HepG2 (cell line): ENCODE measurements at regions not wholly inside any gene's neighbourhood (a gene's known extent, or its start where the extent isn't known, plus 50 kb on each side); places are given as distances from the start of the nearest gene placed in this dataset.

Experiments
- MYNN ChIP-seq: sonication (generic); formaldehyde crosslinking; IDR thresholded peaks from 2 replicates; pipeline ENCODE4 v1.4.0; 2020; ENCODE audit warnings: mild to moderate bottlenecking, low read depth, missing genetic modification reagents
- NCOA2 ChIP-seq: sonication (generic); formaldehyde crosslinking; IDR thresholded peaks from 2 replicates; pipeline ENCODE4 v1.8.0; 2022; ENCODE audit warnings: inconsistent platforms
- PITX1 ChIP-seq: sonication (generic); formaldehyde crosslinking; IDR thresholded peaks from 2 replicates; pipeline ENCODE4 v1.5.1; 2020; ENCODE audit warnings: mild to moderate bottlenecking, missing genetic modification reagents
- TEAD3 ChIP-seq: optimal IDR thresholded peaks from 2 replicates; pipeline ENCODE3; 2016; ENCODE audit warnings: borderline replicate concordance
- TGIF2 ChIP-seq: IDR thresholded peaks from 2 replicates; pipeline ENCODE4 v1.6.1; 2016; ENCODE audit warnings: control low read depth, missing compliant biosample characterization
- THYN1 ChIP-seq: sonication (generic); formaldehyde crosslinking; IDR thresholded peaks from 2 replicates; pipeline ENCODE4 v1.8.1; 2023; ENCODE audit warnings: low read depth, mild to moderate bottlenecking, moderate library complexity, missing genetic modification reagents, borderline replicate concordance
- ZNF10 ChIP-seq: sonication (generic); formaldehyde crosslinking; IDR thresholded peaks from 2 replicates; pipeline ENCODE4 v1.4.0; 2020; ENCODE audit warnings: mild to moderate bottlenecking, low read depth, missing genetic modification reagents, borderline replicate concordance
- ZNF30 ChIP-seq: sonication (generic); formaldehyde crosslinking; IDR thresholded peaks from 2 replicates; pipeline ENCODE4 v1.5.0; 2020; ENCODE audit warnings: mild to moderate bottlenecking, missing genetic modification reagents
- ZNF468 ChIP-seq: sonication (generic); formaldehyde crosslinking; IDR thresholded peaks from 2 replicates; pipeline ENCODE4 v1.8.0; 2022; ENCODE audit warnings: mild to moderate bottlenecking, moderate library complexity, missing genetic modification reagents
- ZNF563 ChIP-seq: sonication (generic); formaldehyde crosslinking; IDR thresholded peaks from 2 replicates; pipeline ENCODE4 v1.8.0; 2022; ENCODE audit warnings: mild to moderate bottlenecking, moderate library complexity, missing genetic modification reagents
- ZNF816 ChIP-seq: sonication (generic); formaldehyde crosslinking; IDR thresholded peaks from 2 replicates; pipeline ENCODE4 v1.8.0; 2022; ENCODE audit warnings: missing genetic modification reagents, mild to moderate bottlenecking, borderline replicate concordance
- TF ChIP-seq, protein P1 (sequence below): sonication (generic); formaldehyde crosslinking; IDR thresholded peaks from 2 replicates; pipeline ENCODE4 v1.8.0; 2022; ENCODE audit warnings: missing genetic modification reagents, low read depth, mild to moderate bottlenecking, borderline replicate concordance
- TF ChIP-seq, protein P2 (sequence below): sonication (generic); formaldehyde crosslinking; IDR thresholded peaks from 2 replicates; pipeline ENCODE4 v1.4.0; 2020; ENCODE audit warnings: missing genetic modification reagents
- TF ChIP-seq, protein P3 (sequence below): sonication (generic); formaldehyde crosslinking; IDR thresholded peaks from 2 replicates; pipeline ENCODE4 v1.4.0; 2020; ENCODE audit warnings: mild to moderate bottlenecking, low read depth, missing genetic modification reagents
- TF ChIP-seq, protein P4 (sequence below): sonication (generic); formaldehyde crosslinking; conservative IDR thresholded peaks from 2 replicates; pipeline ENCODE4 v1.8.1; 2023; ENCODE audit warnings: missing genetic modification reagents
- TF ChIP-seq, protein P5 (sequence below): sonication (generic); formaldehyde crosslinking; IDR thresholded peaks from 2 replicates; pipeline ENCODE4 v1.4.0; 2020; ENCODE audit warnings: missing genetic modification reagents, borderline replicate concordance
- TF ChIP-seq, protein P6 (sequence below): sonication (generic); formaldehyde crosslinking; IDR thresholded peaks from 2 replicates; pipeline ENCODE4 v1.5.1; 2020; ENCODE audit warnings: mild to moderate bottlenecking, missing genetic modification reagents, borderline replicate concordance
- TF ChIP-seq, protein P7 (sequence below): sonication (generic); formaldehyde crosslinking; IDR thresholded peaks from 2 replicates; pipeline ENCODE4 v1.5.0; 2020; ENCODE audit warnings: mild to moderate bottlenecking, missing genetic modification reagents, moderate library complexity

DNA sequence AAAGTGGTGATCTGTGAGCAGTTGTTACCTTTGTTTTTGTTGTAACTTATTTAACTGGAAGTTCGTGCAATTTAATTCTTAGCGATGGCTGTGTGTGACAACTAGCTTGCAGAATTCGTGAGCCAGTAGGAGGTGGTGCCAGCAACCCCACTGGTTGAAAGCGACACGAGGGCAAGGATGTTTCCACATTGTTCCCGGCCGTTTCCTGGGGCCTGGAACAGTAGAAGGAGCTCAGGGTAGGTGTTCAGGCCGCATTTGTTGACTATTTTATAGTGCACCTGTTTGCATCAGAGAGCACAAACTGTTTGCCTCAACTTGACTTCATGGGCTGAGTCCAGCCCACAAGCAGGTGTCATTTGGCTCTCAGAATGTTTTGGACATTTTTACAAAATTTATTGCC lies 112.1 kb upstream of the PTPN1 start (continued):
- TF ChIP-seq, protein P1, sequence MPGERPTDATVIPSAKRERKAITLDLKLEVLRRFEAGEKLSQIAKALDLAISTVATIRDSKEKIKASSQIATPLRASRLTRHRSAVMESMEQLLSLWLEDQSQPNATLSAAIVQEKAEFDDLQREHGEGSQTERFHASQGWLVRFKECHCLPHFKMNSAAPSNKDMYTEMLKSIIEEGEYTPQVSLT (CRISPR knock-in tag) = no peak
- TF ChIP-seq THYN1 (0 out of 2 replicates have a peak, but pooled peaks have one; percentile 1), NCOA2 (CRISPR knock-in tag) (no peak), TEAD3 (no peak), ZNF30 (CRISPR knock-in tag) (0 out of 2 replicates have a peak, but pooled peaks have one; percentile 40), MYNN (CRISPR knock-in tag) (no peak), ZNF563 (no peak), TGIF2 (CRISPR knock-in tag) (0 out of 2 replicates have a peak, but pooled peaks have one; percentile 45), ZNF10 (CRISPR knock-in tag) (no peak), PITX1 (no peak), ZNF468 (no peak), ZNF816 (CRISPR knock-in tag) (0 out of 2 replicates have a peak, but pooled peaks have one; percentile 24)
- TF ChIP-seq, protein P2, sequence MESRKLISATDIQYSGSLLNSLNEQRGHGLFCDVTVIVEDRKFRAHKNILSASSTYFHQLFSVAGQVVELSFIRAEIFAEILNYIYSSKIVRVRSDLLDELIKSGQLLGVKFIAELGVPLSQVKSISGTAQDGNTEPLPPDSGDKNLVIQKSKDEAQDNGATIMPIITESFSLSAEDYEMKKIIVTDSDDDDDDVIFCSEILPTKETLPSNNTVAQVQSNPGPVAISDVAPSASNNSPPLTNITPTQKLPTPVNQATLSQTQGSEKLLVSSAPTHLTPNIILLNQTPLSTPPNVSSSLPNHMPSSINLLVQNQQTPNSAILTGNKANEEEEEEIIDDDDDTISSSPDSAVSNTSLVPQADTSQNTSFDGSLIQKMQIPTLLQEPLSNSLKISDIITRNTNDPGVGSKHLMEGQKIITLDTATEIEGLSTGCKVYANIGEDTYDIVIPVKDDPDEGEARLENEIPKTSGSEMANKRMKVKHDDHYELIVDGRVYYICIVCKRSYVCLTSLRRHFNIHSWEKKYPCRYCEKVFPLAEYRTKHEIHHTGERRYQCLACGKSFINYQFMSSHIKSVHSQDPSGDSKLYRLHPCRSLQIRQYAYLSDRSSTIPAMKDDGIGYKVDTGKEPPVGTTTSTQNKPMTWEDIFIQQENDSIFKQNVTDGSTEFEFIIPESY (CRISPR knock-in tag) = no peak
- TF ChIP-seq, protein P3, sequence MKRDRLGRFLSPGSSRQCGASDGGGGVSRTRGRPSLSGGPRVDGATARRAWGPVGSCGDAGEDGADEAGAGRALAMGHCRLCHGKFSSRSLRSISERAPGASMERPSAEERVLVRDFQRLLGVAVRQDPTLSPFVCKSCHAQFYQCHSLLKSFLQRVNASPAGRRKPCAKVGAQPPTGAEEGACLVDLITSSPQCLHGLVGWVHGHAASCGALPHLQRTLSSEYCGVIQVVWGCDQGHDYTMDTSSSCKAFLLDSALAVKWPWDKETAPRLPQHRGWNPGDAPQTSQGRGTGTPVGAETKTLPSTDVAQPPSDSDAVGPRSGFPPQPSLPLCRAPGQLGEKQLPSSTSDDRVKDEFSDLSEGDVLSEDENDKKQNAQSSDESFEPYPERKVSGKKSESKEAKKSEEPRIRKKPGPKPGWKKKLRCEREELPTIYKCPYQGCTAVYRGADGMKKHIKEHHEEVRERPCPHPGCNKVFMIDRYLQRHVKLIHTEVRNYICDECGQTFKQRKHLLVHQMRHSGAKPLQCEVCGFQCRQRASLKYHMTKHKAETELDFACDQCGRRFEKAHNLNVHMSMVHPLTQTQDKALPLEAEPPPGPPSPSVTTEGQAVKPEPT = no peak
- TF ChIP-seq, protein P4, sequence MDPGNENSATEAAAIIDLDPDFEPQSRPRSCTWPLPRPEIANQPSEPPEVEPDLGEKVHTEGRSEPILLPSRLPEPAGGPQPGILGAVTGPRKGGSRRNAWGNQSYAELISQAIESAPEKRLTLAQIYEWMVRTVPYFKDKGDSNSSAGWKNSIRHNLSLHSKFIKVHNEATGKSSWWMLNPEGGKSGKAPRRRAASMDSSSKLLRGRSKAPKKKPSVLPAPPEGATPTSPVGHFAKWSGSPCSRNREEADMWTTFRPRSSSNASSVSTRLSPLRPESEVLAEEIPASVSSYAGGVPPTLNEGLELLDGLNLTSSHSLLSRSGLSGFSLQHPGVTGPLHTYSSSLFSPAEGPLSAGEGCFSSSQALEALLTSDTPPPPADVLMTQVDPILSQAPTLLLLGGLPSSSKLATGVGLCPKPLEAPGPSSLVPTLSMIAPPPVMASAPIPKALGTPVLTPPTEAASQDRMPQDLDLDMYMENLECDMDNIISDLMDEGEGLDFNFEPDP = 0 out of 2 replicates have a peak, but pooled peaks have one; percentile 25
- TF ChIP-seq, protein P5, sequence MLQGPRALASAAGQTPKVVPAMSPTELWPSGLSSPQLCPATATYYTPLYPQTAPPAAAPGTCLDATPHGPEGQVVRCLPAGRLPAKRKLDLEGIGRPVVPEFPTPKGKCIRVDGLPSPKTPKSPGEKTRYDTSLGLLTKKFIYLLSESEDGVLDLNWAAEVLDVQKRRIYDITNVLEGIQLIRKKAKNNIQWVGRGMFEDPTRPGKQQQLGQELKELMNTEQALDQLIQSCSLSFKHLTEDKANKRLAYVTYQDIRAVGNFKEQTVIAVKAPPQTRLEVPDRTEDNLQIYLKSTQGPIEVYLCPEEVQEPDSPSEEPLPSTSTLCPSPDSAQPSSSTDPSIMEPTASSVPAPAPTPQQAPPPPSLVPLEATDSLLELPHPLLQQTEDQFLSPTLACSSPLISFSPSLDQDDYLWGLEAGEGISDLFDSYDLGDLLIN (CRISPR knock-in tag) = no peak
- TF ChIP-seq, protein P6, sequence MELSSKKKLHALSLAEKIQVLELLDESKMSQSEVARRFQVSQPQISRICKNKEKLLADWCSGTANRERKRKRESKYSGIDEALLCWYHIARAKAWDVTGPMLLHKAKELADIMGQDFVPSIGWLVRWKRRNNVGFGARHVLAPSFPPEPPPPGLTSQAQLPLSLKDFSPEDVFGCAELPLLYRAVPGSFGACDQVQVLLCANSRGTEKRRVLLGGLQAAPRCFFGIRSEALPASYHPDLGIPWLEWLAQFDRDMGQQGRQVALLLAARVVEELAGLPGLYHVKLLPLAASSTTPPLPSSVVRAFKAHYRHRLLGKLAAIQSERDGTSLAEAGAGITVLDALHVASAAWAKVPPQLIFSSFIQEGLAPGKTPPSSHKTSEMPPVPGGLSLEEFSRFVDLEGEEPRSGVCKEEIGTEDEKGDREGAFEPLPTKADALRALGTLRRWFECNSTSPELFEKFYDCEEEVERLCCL (CRISPR knock-in tag) = no peak
- TF ChIP-seq, protein P7, sequence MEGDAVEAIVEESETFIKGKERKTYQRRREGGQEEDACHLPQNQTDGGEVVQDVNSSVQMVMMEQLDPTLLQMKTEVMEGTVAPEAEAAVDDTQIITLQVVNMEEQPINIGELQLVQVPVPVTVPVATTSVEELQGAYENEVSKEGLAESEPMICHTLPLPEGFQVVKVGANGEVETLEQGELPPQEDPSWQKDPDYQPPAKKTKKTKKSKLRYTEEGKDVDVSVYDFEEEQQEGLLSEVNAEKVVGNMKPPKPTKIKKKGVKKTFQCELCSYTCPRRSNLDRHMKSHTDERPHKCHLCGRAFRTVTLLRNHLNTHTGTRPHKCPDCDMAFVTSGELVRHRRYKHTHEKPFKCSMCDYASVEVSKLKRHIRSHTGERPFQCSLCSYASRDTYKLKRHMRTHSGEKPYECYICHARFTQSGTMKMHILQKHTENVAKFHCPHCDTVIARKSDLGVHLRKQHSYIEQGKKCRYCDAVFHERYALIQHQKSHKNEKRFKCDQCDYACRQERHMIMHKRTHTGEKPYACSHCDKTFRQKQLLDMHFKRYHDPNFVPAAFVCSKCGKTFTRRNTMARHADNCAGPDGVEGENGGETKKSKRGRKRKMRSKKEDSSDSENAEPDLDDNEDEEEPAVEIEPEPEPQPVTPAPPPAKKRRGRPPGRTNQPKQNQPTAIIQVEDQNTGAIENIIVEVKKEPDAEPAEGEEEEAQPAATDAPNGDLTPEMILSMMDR (CRISPR knock-in tag) = no peak
